Vagina (tissue), 2 donors: ENCODE measurements at regions not wholly inside any gene's neighbourhood (a gene's known extent, or its start where the extent isn't known, plus 50 kb on each side); places are given as distances from the start of the nearest gene placed in this dataset.

Experiments
- DNase-seq, 2 donors: peaks; one replicate each; pipeline ENCODE4 v3.0.0-alpha.2; 2017; ENCODE audit errors: extremely low spot score in 2 of 2
- H3K27ac ChIP-seq: fragments of 200-600 bp; sonication (generic); one replicate; pipeline ENCODE4 v1.5.1; 2019
- H3K27me3 ChIP-seq: fragments of 200-600 bp; sonication (generic); one replicate; pipeline ENCODE4 v1.5.1; 2019
- H3K36me3 ChIP-seq, 2 donors: fragments of 200-600 bp; sonication (generic); one replicate each; pipeline ENCODE4 v1.5.1; 2017 to 2019
- H3K4me1 ChIP-seq: fragments of 200-600 bp; sonication (generic); one replicate; pipeline ENCODE4 v1.5.1; 2019
- H3K4me3 ChIP-seq, 2 donors: fragments of 200-600 bp; sonication (generic); 1 replicate in 1 of 2; 2 replicates in 1 of 2; pipeline ENCODE4 v1.5.1; 2016 to 2019
- H3K9me3 ChIP-seq: fragments of 200-600 bp; sonication (generic); one replicate; pipeline ENCODE4 v1.5.1; 2019
- CTCF ChIP-seq, 3 experiments: fragments of 450-650 bp in 2 of 3; fragments of 200-600 bp in 1 of 3; sonication (generic) in 1 of 3; IDR thresholded peaks; one replicate each; pipeline ENCODE4 v1.5.1; 2017 to 2019; ENCODE audit warnings: antibody characterized with exemption in 3 of 3, mild to moderate bottlenecking in 2 of 3, moderate library complexity in 2 of 3
- POLR2A ChIP-seq, 2 donors: fragments of 450-650 bp; IDR thresholded peaks; one replicate each; pipeline ENCODE4 v1.6.1; 2017; ENCODE audit warnings: antibody characterized with exemption in 2 of 2, mild to moderate bottlenecking in 2 of 2, moderate library complexity in 2 of 2
- POLR2AphosphoS5 ChIP-seq, 2 donors: sonication (generic); formaldehyde crosslinking; IDR thresholded peaks; one replicate each; pipeline ENCODE4 v1.9.0; 2017; ENCODE audit warnings: antibody characterized with exemption in 2 of 2, mild to moderate bottlenecking in 2 of 2, low read depth in 1 of 2; ENCODE audit not compliant: insufficient read depth in 1 of 2
- intact Hi-C: fragments of 100-400 bp; cut with DNase I; formaldehyde crosslinking; loops from one replicate; pipeline ENCODE4 v1.15.1; 2023

- no peak for DNase-seq
- TF ChIP-seq CTCF (IDR thresholded peaks at IDR 0.05) = no peak
- TF ChIP-seq POLR2AphosphoS5 (IDR thresholded peaks at IDR 0.05; ENCODE audit: insufficient read depth in 1 of 2, low read depth in 1 of 2) = no peak
- TF ChIP-seq POLR2A (IDR thresholded peaks at IDR 0.05) = no peak
- no peak overlapping the region for H3K27ac ChIP-seq
- H3K9me3 ChIP-seq = no peaks in the 10 kb centered on the region
- no peaks in the 10 kb centered on the region for H3K4me1 ChIP-seq
- intact Hi-C loops = no loop called here
- no peaks in the 10 kb centered on the region for H3K36me3 ChIP-seq
- H3K4me3 ChIP-seq = no peak overlapping the region
- H3K27me3 ChIP-seq = no peaks in the 10 kb centered on the region
These were observed 123.2 kb upstream of the ID4 start for GRCh38 chr6:19713984-19714383.

- Histone ChIP-seq H3K9me3 (no peaks in the 10 kb centered on the region), H3K4me1 (peaks cover 4% of the 10 kb centered on the region), H3K4me3 (no peak overlapping the region), H3K27me3 (no peaks in the 10 kb centered on the region), H3K36me3 (no peaks in the 10 kb centered on the region), H3K27ac (no peak overlapping the region)
- DNase-seq = no peak
- intact Hi-C loops = no loop called here
- TF ChIP-seq CTCF (IDR thresholded peaks at IDR 0.05) (no peak), POLR2A (IDR thresholded peaks at IDR 0.05) (no peak), POLR2AphosphoS5 (IDR thresholded peaks at IDR 0.05; ENCODE audit: insufficient read depth in 1 of 2, low read depth in 1 of 2) (no peak)
These were observed 122.6 kb upstream of the ID4 start for GRCh38 chr6:19714434-19715166.

- H3K9me3 ChIP-seq = no peaks in the 10 kb centered on the region
- peaks cover 9% of the 10 kb centered on the region for H3K4me1 ChIP-seq
- TF ChIP-seq POLR2AphosphoS5 (IDR thresholded peaks at IDR 0.05; ENCODE audit: insufficient read depth in 1 of 2, low read depth in 1 of 2) = no peak
- TF ChIP-seq POLR2A (IDR thresholded peaks at IDR 0.05) = no peak
- no peak for TF ChIP-seq CTCF (IDR thresholded peaks at IDR 0.05)
- intact Hi-C loops = no loop called here
- H3K27ac ChIP-seq = no peak overlapping the region
- no peaks in the 10 kb centered on the region for H3K27me3 ChIP-seq
- H3K36me3 ChIP-seq = no peaks in the 10 kb centered on the region
- no peak overlapping the region for H3K4me3 ChIP-seq
- no peak for DNase-seq
These were observed 122.0 kb upstream of the ID4 start for GRCh38 chr6:19715167-19715551.

GRCh38 chr6:19719691-19720128 is 117.5 kb upstream of the ID4 start:
- Histone ChIP-seq H3K4me1 (peaks cover 20% of the 10 kb centered on the region), H3K9me3 (no peaks in the 10 kb centered on the region), H3K36me3 (no peaks in the 10 kb centered on the region), H3K27ac (no peak overlapping the region), H3K27me3 (no peaks in the 10 kb centered on the region), H3K4me3 (no peak overlapping the region)
- TF ChIP-seq POLR2AphosphoS5 (IDR thresholded peaks at IDR 0.05; ENCODE audit: insufficient read depth in 1 of 2, low read depth in 1 of 2) (no peak), POLR2A (IDR thresholded peaks at IDR 0.05) (no peak), CTCF (IDR thresholded peaks at IDR 0.05) (no peak)
- intact Hi-C loops = no loop called here
- no peak for DNase-seq

- no peaks in the 10 kb centered on the region for H3K9me3 ChIP-seq
- DNase-seq = no peak
- no peak overlapping the region for H3K27ac ChIP-seq
- no peaks in the 10 kb centered on the region for H3K36me3 ChIP-seq
- intact Hi-C loops = no loop called here
- H3K27me3 ChIP-seq = no peaks in the 10 kb centered on the region
- H3K4me3 ChIP-seq = no peak overlapping the region
- TF ChIP-seq POLR2AphosphoS5 (IDR thresholded peaks at IDR 0.05; ENCODE audit: insufficient read depth in 1 of 2, low read depth in 1 of 2) (no peak), POLR2A (IDR thresholded peaks at IDR 0.05) (no peak), CTCF (IDR thresholded peaks at IDR 0.05) (no peak)
- peaks cover 20% of the 10 kb centered on the region for H3K4me1 ChIP-seq
These were observed 115.3 kb upstream of the ID4 start for GRCh38 chr6:19721766-19722377.
